ENCODE measurements at regions not wholly inside any gene's neighbourhood (a gene's known extent, or its start where the extent isn't known, plus 50 kb on each side); places are given as distances from the start of the nearest gene placed in this dataset.

DNA sequence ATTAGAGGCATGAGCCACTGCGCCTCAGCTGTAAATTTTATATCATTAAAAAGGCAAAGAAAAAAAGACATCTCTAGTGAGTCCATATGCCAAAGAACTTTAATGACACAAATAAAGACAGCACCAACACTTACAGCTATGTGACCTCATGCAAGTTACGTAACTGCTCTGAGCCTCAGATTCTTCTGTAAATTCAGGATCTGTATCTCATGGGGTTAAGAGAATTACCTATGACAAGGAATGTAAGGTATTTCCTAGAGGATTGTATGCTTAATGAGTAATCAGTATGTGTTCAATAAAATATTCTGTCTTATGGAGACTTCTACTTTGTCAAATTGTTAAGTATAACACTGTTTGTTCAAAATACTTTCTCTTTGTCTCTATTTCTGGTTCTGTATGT lies 274.0 kb upstream of the GLI3 start:
- Histone ChIP-seq H3K9me3 (no peaks in the 10 kb centered on the region), H3K27me3 (ENCODE audit: insufficient read depth in 3 of 3, low read length in 2 of 3) (no peaks in the 10 kb centered on the region), H3K4me1 (no peaks in the 10 kb centered on the region), H3K36me3 (ENCODE audit: insufficient read depth in 1 of 2, low read depth in 1 of 2) (no peaks in the 10 kb centered on the region), H3K27ac (no peak overlapping the region), H3K4me3 (no peak overlapping the region)
- TF ChIP-seq, protein P1, sequence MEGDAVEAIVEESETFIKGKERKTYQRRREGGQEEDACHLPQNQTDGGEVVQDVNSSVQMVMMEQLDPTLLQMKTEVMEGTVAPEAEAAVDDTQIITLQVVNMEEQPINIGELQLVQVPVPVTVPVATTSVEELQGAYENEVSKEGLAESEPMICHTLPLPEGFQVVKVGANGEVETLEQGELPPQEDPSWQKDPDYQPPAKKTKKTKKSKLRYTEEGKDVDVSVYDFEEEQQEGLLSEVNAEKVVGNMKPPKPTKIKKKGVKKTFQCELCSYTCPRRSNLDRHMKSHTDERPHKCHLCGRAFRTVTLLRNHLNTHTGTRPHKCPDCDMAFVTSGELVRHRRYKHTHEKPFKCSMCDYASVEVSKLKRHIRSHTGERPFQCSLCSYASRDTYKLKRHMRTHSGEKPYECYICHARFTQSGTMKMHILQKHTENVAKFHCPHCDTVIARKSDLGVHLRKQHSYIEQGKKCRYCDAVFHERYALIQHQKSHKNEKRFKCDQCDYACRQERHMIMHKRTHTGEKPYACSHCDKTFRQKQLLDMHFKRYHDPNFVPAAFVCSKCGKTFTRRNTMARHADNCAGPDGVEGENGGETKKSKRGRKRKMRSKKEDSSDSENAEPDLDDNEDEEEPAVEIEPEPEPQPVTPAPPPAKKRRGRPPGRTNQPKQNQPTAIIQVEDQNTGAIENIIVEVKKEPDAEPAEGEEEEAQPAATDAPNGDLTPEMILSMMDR (IDR thresholded peaks at IDR 0.05) = no peak
- intact Hi-C loops (cut with DNase I) = no loop called here
- ATAC-seq = no peak
- 89 to 99% (median 96%) methylated on average over 2 of the region's 2 CpGs for WGBS, 3 donors
- DNase-seq = no peak

DNA sequence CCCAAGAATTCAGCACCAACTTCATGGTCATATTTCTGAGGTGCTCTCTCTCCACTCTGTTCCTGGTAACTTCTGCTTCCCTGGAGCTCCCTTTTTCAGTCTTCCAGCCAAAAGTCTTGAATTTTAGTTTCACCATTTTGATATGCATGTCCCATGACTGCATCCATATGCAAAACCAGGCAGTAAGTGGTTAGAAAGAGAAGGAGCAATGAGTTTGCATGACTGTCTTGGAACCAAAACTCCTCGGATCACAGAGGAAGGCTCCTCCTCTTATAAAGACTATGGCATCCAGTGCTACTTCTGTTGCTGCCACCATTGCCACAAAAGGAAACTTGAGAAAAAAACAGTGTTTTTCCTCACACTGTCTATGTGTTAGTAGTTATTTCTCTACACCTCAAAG lies 269.1 kb upstream of the GLI3 start:
- DNase-seq (no peak), ATAC-seq (no peak)
- Histone ChIP-seq H3K9me3 (no peaks in the 10 kb centered on the region), H3K27ac (no peak overlapping the region), H3K36me3 (ENCODE audit: insufficient read depth in 1 of 2, low read depth in 1 of 2) (no peaks in the 10 kb centered on the region), H3K4me1 (no peaks in the 10 kb centered on the region), H3K4me3 (no peak overlapping the region), H3K27me3 (ENCODE audit: insufficient read depth in 3 of 3, low read length in 2 of 3) (no peaks in the 10 kb centered on the region)
- TF ChIP-seq, protein P1 (IDR thresholded peaks at IDR 0.05) = no peak
- intact Hi-C loops (cut with DNase I) = no loop called here
- WGBS, 3 donors = 81 to 89% (median 86%) methylated on average over 1 of the region's 1 CpG

DNA sequence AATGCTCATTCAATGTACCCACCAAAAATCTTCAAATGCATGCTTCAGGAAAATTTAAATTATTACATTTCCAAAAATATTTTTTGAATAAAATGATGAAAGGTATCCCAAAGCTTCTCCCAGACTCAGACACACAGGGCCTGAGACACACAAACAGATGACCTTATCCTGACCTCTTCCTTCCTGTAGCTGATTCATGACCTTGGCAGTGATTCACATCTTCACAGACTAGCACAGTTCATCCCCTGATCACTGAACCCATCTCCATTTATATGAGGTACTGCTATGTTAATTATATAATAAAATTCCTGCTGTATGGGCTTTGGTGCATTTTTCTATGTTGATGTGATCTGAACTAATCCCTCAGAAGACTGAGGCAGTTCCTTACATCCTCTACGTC lies 265.0 kb upstream of the GLI3 start:
- intact Hi-C loops (cut with DNase I) = no loop called here

DNA sequence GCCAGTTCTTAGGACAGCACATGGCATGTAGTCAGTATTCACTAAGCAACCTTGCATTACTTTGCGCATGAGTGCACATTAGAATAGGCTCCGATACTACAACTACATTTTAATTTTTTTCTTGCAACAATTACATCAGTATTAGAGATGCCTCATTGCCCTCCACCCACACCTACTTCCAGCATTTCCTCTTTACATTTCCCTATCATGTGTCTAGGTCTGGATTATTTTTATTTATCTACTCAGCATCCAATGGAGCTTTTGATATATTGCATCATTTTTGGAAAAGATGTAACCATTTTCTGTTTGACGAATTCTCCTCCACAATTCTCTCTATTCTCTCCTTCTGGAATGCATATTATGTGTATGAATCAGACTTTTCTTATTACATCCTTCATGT lies 258.2 kb upstream of the GLI3 start:
- Histone ChIP-seq H3K4me3 (no peak overlapping the region), H3K9me3 (no peaks in the 10 kb centered on the region), H3K36me3 (ENCODE audit: insufficient read depth in 1 of 2, low read depth in 1 of 2) (no peaks in the 10 kb centered on the region), H3K27ac (no peak overlapping the region), H3K27me3 (ENCODE audit: insufficient read depth in 3 of 3, low read length in 2 of 3) (peaks cover 2 to 33% (median 3%) of the 10 kb centered on the region in 3 donors), H3K4me1 (peaks cover 6% of the 10 kb centered on the region)
- WGBS, 3 donors = 87 to 92% (median 88%) methylated on average over 3 of the region's 3 CpGs
- no peak for DNase-seq
- TF ChIP-seq, protein P1 (IDR thresholded peaks at IDR 0.05) = no peak
- ATAC-seq = no peak
- intact Hi-C loops (cut with DNase I) = no loop called here

More for the DNA sequence above, 265.0 kb upstream of the GLI3 start:
- DNase-seq (no peak), ATAC-seq (no peak)
- no peaks in the 10 kb centered on the region for H3K9me3 ChIP-seq
- H3K4me3 ChIP-seq = no peak overlapping the region
- H3K27me3 ChIP-seq (ENCODE audit: insufficient read depth in 3 of 3, low read length in 2 of 3) = peaks cover 0 to 4% (median 3%) of the 10 kb centered on the region in 3 donors
- H3K36me3 ChIP-seq (ENCODE audit: insufficient read depth in 1 of 2, low read depth in 1 of 2) = no peaks in the 10 kb centered on the region
- no peak overlapping the region for H3K27ac ChIP-seq
- WGBS, 3 donors = 50 to 55% (median 53%) methylated on average over 1 of the region's 1 CpG
- TF ChIP-seq, protein P1 (IDR thresholded peaks at IDR 0.05) = no peak
- H3K4me1 ChIP-seq = no peaks in the 10 kb centered on the region

DNA sequence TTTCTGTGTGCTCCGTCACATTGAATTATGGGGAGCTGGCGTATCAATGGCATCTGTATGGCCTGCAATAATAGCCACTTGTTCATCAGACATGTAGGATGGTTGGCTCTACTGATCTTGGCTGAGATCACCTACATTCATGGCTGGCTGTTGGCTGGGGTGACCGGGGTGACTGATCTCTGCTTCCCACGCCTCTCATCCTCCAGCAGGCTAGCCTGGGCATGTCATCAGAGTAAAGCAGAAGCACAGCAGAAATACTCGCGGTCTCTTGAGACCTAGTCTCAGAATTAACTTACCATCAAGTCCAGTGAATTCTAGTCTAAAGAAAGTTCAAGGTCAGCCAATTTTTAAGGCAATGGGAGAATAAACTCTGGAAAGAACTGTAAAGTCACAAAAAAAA lies 257.7 kb upstream of the GLI3 start:
- Histone ChIP-seq H3K9me3 (no peaks in the 10 kb centered on the region), H3K4me3 (no peak overlapping the region), H3K27me3 (ENCODE audit: insufficient read depth in 3 of 3, low read length in 2 of 3) (peaks cover 2 to 33% (median 3%) of the 10 kb centered on the region in 3 donors), H3K27ac (no peak overlapping the region), H3K4me1 (peaks cover 6% of the 10 kb centered on the region), H3K36me3 (ENCODE audit: insufficient read depth in 1 of 2, low read depth in 1 of 2) (no peaks in the 10 kb centered on the region)
- ATAC-seq = no peak
- intact Hi-C loops (cut with DNase I) = no loop called here
- TF ChIP-seq, protein P1 (IDR thresholded peaks at IDR 0.05) = no peak
- peak in 1 of 2 donors; percentile 33 for DNase-seq
- WGBS, 3 donors = 49 to 60% (median 58%) methylated on average over 6 of the region's 6 CpGs
